Liver (tissue), 8 donors: ENCODE measurements at regions not wholly inside any gene's neighbourhood (a gene's known extent, or its start where the extent isn't known, plus 50 kb on each side); places are given as distances from the start of the nearest gene placed in this dataset.

ENCODE experiments used
- DNase-seq: peaks from one replicate; pipeline ENCODE4 v3.0.0-alpha.2; 2017; ENCODE audit warnings: low spot score
- H3K27ac ChIP-seq, 2 donors: one replicate each; pipeline ENCODE4 v1.7.0; 2013; ENCODE audit warnings: inconsistent platforms in 2 of 2, low read length in 2 of 2, control low read depth in 1 of 2, low read depth in 1 of 2, mild to moderate bottlenecking in 1 of 2
- H3K27me3 ChIP-seq, 4 donors: one replicate each; pipeline versions ENCODE4 v1.6.1 to v1.7.0; 2013; ENCODE audit warnings: low read length in 3 of 4, inconsistent platforms in 1 of 4, mild to moderate bottlenecking in 1 of 4, moderate library complexity in 1 of 4; ENCODE audit not compliant: control insufficient read depth in 4 of 4, insufficient read depth in 4 of 4
- H3K36me3 ChIP-seq, 4 donors: one replicate each; pipeline versions ENCODE4 v1.6.1 to v1.7.0; 2013; ENCODE audit warnings: low read length in 3 of 4, mild to moderate bottlenecking in 3 of 4, low read depth in 1 of 4, moderate library complexity in 1 of 4; ENCODE audit not compliant: control insufficient read depth in 4 of 4, insufficient read depth in 3 of 4
- H3K4me1 ChIP-seq, 4 donors: one replicate each; pipeline versions ENCODE4 v1.6.1 to v1.7.0; 2013; ENCODE audit warnings: low read length in 3 of 4, mild to moderate bottlenecking in 3 of 4, moderate library complexity in 1 of 4; ENCODE audit not compliant: control insufficient read depth in 4 of 4, insufficient read depth in 4 of 4
- H3K4me3 ChIP-seq, 3 donors: one replicate each; pipeline versions ENCODE4 v1.6.1 to v1.7.0; 2013; ENCODE audit warnings: low read length in 3 of 3, control low read depth in 1 of 3, low read depth in 1 of 3, mild to moderate bottlenecking in 1 of 3
- H3K9ac ChIP-seq, 2 donors: one replicate each; pipeline ENCODE4 v1.7.0; 2013; ENCODE audit warnings: low read length in 2 of 2, mild to moderate bottlenecking in 2 of 2, moderate library complexity in 2 of 2, control low read depth in 1 of 2, low read depth in 1 of 2
- H3K9me3 ChIP-seq, 4 donors: one replicate each; pipeline versions ENCODE4 v1.6.1 to v1.7.0; 2013; ENCODE audit warnings: low read length in 3 of 4; ENCODE audit not compliant: control insufficient read depth in 4 of 4
- EGR1 ChIP-seq, 2 donors: IDR thresholded peaks; 2 replicates each; pipeline ENCODE4 v1.6.1; 2016 to 2018; ENCODE audit warnings: antibody characterized with exemption in 2 of 2, low read depth in 2 of 2
- FOXA1 ChIP-seq: IDR thresholded peaks from 2 replicates; pipeline ENCODE4 v1.6.1; 2016; ENCODE audit warnings: antibody characterized with exemption
- GABPA ChIP-seq, 2 donors: IDR thresholded peaks in 1 of 2; conservative IDR thresholded peaks in 1 of 2; 2 replicates each; pipeline ENCODE4 v1.6.1; 2016; ENCODE audit warnings: antibody characterized with exemption in 2 of 2, mild to moderate bottlenecking in 1 of 2, moderate library complexity in 1 of 2
- HNF4A ChIP-seq, 2 donors: conservative IDR thresholded peaks; 2 replicates each; pipeline ENCODE4 v1.6.1; 2016; ENCODE audit warnings: antibody characterized with exemption in 2 of 2, mild to moderate bottlenecking in 2 of 2
- HNF4G ChIP-seq: IDR thresholded peaks from 2 replicates; pipeline ENCODE4 v1.6.1; 2016; ENCODE audit warnings: antibody characterized with exemption
- JUND ChIP-seq, 2 donors: IDR thresholded peaks; 2 replicates each; pipeline ENCODE4 v1.6.1; 2016; ENCODE audit warnings: antibody characterized with exemption in 2 of 2
- NR2F2 ChIP-seq: IDR thresholded peaks from 2 replicates; pipeline ENCODE4 v1.6.1; 2016; ENCODE audit warnings: antibody characterized with exemption
- SP1 ChIP-seq: IDR thresholded peaks from 2 replicates; pipeline ENCODE4 v1.6.1; 2018; ENCODE audit warnings: antibody characterized with exemption, mild to moderate bottlenecking
- TAF1 ChIP-seq: conservative IDR thresholded peaks from 2 replicates; pipeline ENCODE4 v1.6.1; 2016; ENCODE audit warnings: antibody characterized with exemption, mild to moderate bottlenecking
- YY1 ChIP-seq: IDR thresholded peaks from 2 replicates; pipeline ENCODE4 v1.6.1; 2016; ENCODE audit warnings: antibody characterized with exemption, mild to moderate bottlenecking
- WGBS: extraction: QIAGEN DNeasy Blood & Tissue Kit; methylation state at CpG from one replicate; pipeline ENCODE4 v1.1.7; 2013; 5-methylcytosine and 5-hydroxymethylcytosine counted together
- TF ChIP-seq, protein P1 (sequence below): IDR thresholded peaks from 2 replicates; pipeline ENCODE4 v1.6.1; 2016; ENCODE audit warnings: antibody characterized with exemption
- TF ChIP-seq, protein P2 (sequence below): IDR thresholded peaks from 2 replicates; pipeline ENCODE4 v1.6.1; 2016; ENCODE audit warnings: antibody characterized with exemption
- TF ChIP-seq, protein P3 (sequence below): IDR thresholded peaks from 2 replicates; pipeline ENCODE4 v1.6.1; 2016; ENCODE audit warnings: antibody characterized with exemption, mild to moderate bottlenecking
- TF ChIP-seq, protein P4 (sequence below): IDR thresholded peaks from 2 replicates; pipeline ENCODE4 v1.6.1; 2016; ENCODE audit warnings: antibody characterized with exemption
- TF ChIP-seq, protein P5 (sequence below): fragments of 150-350 bp; IDR thresholded peaks from 2 replicates; pipeline ENCODE4 v1.5.1; 2017; ENCODE audit warnings: improper control_type of control experiment, low read depth, low read length; ENCODE audit not compliant: missing input control
- donor health status: healthy.
- donor health status: healthy.
- donor health status: healthy.
- donor health status: healthy.
- donor health status: healthy.

DNA sequence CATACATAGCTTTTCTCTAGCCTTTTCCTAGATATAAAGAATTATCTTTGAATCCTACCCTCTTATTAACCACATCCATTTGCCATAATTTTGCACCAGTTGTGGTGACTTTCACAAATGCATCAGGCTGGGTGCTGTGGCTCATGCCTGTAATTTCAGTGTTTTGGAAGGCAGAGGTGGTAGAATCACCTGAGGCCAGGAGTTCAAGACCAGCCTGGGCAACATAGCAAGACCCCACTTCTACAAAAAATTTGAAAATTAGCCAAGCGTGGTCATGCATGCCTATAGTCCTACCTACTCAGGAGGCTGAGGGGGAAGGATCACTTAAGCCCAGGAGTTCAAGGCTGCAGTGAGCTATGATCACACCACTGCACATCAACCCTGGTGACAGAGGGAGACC lies 672.4 kb upstream of the CHAC2 start (continued):
- TF ChIP-seq, protein P1, sequence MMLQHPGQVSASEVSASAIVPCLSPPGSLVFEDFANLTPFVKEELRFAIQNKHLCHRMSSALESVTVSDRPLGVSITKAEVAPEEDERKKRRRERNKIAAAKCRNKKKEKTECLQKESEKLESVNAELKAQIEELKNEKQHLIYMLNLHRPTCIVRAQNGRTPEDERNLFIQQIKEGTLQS, result no peak
- TF ChIP-seq YY1, result no peak
- TF ChIP-seq NR2F2, result no peak
- TF ChIP-seq FOXA1, result no peak
- no peak for TF ChIP-seq SP1
- TF ChIP-seq GABPA (IDR thresholded peaks at IDR 0.05 in 1 of 2, conservative IDR thresholded peaks at IDR 0.05 in 1 of 2), result no peak
- no peak for TF ChIP-seq TAF1
- no peak for TF ChIP-seq HNF4G
- TF ChIP-seq JUND (IDR thresholded peaks at IDR 0.05), result no peak
- no peak for TF ChIP-seq EGR1 (IDR thresholded peaks at IDR 0.05; ENCODE audit: low read depth in 2 of 2)

DNA sequence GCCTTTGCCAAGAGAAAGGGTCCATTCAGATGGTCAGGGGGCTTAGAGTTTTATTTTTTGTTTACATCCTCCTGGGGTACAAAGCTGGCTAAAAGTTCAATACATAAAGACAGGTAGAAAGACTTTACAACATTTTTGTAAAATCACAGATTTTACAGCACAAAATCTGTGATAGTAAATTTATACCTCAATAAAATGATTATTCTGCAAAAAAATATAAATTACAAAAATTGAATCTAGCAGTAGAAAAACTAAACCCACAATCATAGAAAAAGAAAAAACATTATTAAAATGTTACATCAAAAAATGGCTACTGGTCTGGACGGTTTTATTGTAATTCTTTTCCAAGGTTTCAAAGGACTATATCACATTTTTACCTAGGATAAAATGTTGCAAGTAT lies 674.2 kb upstream of the CHAC2 start:
- H3K4me1 ChIP-seq, result no peaks in the 10 kb centered on the region
- no peaks in the 10 kb centered on the region for H3K36me3 ChIP-seq
- no peaks in the 10 kb centered on the region for H3K27me3 ChIP-seq
- TF ChIP-seq HNF4G (no peak), GABPA (IDR thresholded peaks at IDR 0.05 in 1 of 2, conservative IDR thresholded peaks at IDR 0.05 in 1 of 2) (no peak), HNF4A (conservative IDR thresholded peaks at IDR 0.05) (no peak), JUND (IDR thresholded peaks at IDR 0.05) (no peak), YY1 (no peak), SP1 (no peak), TAF1 (no peak), NR2F2 (no peak), EGR1 (IDR thresholded peaks at IDR 0.05; ENCODE audit: low read depth in 2 of 2) (no peak), FOXA1 (no peak)
- TF ChIP-seq, protein P2, sequence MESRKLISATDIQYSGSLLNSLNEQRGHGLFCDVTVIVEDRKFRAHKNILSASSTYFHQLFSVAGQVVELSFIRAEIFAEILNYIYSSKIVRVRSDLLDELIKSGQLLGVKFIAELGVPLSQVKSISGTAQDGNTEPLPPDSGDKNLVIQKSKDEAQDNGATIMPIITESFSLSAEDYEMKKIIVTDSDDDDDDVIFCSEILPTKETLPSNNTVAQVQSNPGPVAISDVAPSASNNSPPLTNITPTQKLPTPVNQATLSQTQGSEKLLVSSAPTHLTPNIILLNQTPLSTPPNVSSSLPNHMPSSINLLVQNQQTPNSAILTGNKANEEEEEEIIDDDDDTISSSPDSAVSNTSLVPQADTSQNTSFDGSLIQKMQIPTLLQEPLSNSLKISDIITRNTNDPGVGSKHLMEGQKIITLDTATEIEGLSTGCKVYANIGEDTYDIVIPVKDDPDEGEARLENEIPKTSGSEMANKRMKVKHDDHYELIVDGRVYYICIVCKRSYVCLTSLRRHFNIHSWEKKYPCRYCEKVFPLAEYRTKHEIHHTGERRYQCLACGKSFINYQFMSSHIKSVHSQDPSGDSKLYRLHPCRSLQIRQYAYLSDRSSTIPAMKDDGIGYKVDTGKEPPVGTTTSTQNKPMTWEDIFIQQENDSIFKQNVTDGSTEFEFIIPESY, result no peak
- TF ChIP-seq, protein P3, sequence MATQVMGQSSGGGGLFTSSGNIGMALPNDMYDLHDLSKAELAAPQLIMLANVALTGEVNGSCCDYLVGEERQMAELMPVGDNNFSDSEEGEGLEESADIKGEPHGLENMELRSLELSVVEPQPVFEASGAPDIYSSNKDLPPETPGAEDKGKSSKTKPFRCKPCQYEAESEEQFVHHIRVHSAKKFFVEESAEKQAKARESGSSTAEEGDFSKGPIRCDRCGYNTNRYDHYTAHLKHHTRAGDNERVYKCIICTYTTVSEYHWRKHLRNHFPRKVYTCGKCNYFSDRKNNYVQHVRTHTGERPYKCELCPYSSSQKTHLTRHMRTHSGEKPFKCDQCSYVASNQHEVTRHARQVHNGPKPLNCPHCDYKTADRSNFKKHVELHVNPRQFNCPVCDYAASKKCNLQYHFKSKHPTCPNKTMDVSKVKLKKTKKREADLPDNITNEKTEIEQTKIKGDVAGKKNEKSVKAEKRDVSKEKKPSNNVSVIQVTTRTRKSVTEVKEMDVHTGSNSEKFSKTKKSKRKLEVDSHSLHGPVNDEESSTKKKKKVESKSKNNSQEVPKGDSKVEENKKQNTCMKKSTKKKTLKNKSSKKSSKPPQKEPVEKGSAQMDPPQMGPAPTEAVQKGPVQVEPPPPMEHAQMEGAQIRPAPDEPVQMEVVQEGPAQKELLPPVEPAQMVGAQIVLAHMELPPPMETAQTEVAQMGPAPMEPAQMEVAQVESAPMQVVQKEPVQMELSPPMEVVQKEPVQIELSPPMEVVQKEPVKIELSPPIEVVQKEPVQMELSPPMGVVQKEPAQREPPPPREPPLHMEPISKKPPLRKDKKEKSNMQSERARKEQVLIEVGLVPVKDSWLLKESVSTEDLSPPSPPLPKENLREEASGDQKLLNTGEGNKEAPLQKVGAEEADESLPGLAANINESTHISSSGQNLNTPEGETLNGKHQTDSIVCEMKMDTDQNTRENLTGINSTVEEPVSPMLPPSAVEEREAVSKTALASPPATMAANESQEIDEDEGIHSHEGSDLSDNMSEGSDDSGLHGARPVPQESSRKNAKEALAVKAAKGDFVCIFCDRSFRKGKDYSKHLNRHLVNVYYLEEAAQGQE, result no peak
- TF ChIP-seq, protein P4, sequence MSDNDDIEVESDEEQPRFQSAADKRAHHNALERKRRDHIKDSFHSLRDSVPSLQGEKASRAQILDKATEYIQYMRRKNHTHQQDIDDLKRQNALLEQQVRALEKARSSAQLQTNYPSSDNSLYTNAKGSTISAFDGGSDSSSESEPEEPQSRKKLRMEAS, result no peak
- TF ChIP-seq, protein P5, sequence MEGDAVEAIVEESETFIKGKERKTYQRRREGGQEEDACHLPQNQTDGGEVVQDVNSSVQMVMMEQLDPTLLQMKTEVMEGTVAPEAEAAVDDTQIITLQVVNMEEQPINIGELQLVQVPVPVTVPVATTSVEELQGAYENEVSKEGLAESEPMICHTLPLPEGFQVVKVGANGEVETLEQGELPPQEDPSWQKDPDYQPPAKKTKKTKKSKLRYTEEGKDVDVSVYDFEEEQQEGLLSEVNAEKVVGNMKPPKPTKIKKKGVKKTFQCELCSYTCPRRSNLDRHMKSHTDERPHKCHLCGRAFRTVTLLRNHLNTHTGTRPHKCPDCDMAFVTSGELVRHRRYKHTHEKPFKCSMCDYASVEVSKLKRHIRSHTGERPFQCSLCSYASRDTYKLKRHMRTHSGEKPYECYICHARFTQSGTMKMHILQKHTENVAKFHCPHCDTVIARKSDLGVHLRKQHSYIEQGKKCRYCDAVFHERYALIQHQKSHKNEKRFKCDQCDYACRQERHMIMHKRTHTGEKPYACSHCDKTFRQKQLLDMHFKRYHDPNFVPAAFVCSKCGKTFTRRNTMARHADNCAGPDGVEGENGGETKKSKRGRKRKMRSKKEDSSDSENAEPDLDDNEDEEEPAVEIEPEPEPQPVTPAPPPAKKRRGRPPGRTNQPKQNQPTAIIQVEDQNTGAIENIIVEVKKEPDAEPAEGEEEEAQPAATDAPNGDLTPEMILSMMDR, result no peak
- TF ChIP-seq, protein P1, result no peak
- H3K9me3 ChIP-seq, result no peaks in the 10 kb centered on the region
- H3K4me3 ChIP-seq, result no peak overlapping the region
- no peak for DNase-seq
- H3K9ac ChIP-seq, result no peak overlapping the region
- no peak overlapping the region for H3K27ac ChIP-seq
- 77% methylated on average over 1 of the region's 1 CpG for WGBS
